ENCODE measurements at regions not wholly inside any gene's neighbourhood (a gene's known extent, or its start where the extent isn't known, plus 50 kb on each side); places are given as distances from the start of the nearest gene placed in this dataset.

- TF ChIP-seq NR2C1 (IDR thresholded peaks at IDR 0.05) (no peak), ZZZ3 (IDR thresholded peaks at IDR 0.05; ENCODE audit: control insufficient read depth, insufficient read length, low read depth) (no peak), KLF5 (IDR thresholded peaks at IDR 0.05; ENCODE audit: partially characterized antibody) (no peak), ATF7 (IDR thresholded peaks at IDR 0.05; ENCODE audit: low read depth) (no peak)
- TF ChIP-seq, protein P1, sequence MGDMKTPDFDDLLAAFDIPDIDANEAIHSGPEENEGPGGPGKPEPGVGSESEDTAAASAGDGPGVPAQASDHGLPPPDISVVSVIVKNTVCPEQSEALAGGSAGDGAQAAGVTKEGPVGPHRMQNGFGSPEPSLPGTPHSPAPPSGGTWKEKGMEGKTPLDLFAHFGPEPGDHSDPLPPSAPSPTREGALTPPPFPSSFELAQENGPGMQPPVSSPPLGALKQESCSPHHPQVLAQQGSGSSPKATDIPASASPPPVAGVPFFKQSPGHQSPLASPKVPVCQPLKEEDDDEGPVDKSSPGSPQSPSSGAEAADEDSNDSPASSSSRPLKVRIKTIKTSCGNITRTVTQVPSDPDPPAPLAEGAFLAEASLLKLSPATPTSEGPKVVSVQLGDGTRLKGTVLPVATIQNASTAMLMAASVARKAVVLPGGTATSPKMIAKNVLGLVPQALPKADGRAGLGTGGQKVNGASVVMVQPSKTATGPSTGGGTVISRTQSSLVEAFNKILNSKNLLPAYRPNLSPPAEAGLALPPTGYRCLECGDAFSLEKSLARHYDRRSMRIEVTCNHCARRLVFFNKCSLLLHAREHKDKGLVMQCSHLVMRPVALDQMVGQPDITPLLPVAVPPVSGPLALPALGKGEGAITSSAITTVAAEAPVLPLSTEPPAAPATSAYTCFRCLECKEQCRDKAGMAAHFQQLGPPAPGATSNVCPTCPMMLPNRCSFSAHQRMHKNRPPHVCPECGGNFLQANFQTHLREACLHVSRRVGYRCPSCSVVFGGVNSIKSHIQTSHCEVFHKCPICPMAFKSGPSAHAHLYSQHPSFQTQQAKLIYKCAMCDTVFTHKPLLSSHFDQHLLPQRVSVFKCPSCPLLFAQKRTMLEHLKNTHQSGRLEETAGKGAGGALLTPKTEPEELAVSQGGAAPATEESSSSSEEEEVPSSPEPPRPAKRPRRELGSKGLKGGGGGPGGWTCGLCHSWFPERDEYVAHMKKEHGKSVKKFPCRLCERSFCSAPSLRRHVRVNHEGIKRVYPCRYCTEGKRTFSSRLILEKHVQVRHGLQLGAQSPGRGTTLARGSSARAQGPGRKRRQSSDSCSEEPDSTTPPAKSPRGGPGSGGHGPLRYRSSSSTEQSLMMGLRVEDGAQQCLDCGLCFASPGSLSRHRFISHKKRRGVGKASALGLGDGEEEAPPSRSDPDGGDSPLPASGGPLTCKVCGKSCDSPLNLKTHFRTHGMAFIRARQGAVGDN (IDR thresholded peaks at IDR 0.05), result no peak
Measured at GRCh38 chr11:79956061-79956460, 515.2 kb upstream of the TENM4 start (continued).

DNA sequence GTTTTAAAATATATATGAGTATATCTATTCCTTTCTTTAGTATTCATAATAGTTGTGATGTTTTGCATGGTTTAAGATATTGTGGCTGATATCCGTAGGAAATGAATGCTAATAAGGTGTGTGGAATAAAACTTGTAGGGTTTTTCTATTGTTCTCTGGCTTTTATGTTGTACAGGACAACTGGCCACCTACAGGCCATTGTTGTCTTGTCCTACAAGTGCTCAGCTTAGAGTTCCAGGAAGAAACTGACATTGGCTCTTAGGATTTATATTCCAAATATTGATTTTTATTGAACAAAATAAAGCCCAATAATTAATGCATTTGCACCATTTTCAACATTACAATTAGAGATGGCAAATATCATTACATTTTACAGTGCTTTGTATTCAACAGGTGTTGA lies 512.8 kb upstream of the TENM4 start:
- 0% methylated on average over 1 of the region's 1 CpG for WGBS (ENCODE audit: insufficient coverage, insufficient replicate concordance, low lambda C conversion rate, missing lambda C conversion rate)
- ChIA-PET POLR2A (no interaction called here), RAD21 (ENCODE audit: unreplicated experiment) (no interaction called here), SMC1A (ENCODE audit: uncharacterized antibody, unreplicated experiment) (interaction anchor here (1.0 kb wide), 1 partner anchor 9 kb away, joined by 3 read pairs; no protein-coding TSS in a partner anchor), CTCF (no interaction called here)
- FAIRE-seq (no peak), DNase-seq (ENCODE audit: low read depth, low spot score) (no peak), ATAC-seq (no peak)
- no peak overlapping the region for H3K4me3 ChIP-seq
- H3K4me1 ChIP-seq (ENCODE audit: control insufficient read depth, insufficient read depth, low read length), result no peaks in the 10 kb centered on the region
- no peak overlapping the region for H2AFZ ChIP-seq (ENCODE audit: control insufficient read depth, low read depth, low read length)
- H3K9me3 ChIP-seq (replicated peaks; ENCODE audit: control insufficient read depth, insufficient read depth, low read length), result no peaks in the 10 kb centered on the region
- TF ChIP-seq MTA3 (IDR thresholded peaks at IDR 0.05; ENCODE audit: borderline replicate concordance, low read length) (no peak), ASH2L (IDR thresholded peaks at IDR 0.05; ENCODE audit: borderline replicate concordance, low read depth) (no peak), NKRF (conservative IDR thresholded peaks at IDR 0.05) (no peak), HDAC6 (IDR thresholded peaks at IDR 0.05; ENCODE audit: unreplicated experiment) (no peak), SMAD5 (IDR thresholded peaks at IDR 0.05; ENCODE audit: low read depth) (no peak), CREB1 (IDR thresholded peaks at IDR 0.05; ENCODE audit: low read depth) (no peak), ZBED1 (IDR thresholded peaks at IDR 0.05; ENCODE audit: borderline replicate concordance) (no peak), HDAC2 (IDR thresholded peaks at IDR 0.05) (no peak)
- TF ChIP-seq, protein P2, sequence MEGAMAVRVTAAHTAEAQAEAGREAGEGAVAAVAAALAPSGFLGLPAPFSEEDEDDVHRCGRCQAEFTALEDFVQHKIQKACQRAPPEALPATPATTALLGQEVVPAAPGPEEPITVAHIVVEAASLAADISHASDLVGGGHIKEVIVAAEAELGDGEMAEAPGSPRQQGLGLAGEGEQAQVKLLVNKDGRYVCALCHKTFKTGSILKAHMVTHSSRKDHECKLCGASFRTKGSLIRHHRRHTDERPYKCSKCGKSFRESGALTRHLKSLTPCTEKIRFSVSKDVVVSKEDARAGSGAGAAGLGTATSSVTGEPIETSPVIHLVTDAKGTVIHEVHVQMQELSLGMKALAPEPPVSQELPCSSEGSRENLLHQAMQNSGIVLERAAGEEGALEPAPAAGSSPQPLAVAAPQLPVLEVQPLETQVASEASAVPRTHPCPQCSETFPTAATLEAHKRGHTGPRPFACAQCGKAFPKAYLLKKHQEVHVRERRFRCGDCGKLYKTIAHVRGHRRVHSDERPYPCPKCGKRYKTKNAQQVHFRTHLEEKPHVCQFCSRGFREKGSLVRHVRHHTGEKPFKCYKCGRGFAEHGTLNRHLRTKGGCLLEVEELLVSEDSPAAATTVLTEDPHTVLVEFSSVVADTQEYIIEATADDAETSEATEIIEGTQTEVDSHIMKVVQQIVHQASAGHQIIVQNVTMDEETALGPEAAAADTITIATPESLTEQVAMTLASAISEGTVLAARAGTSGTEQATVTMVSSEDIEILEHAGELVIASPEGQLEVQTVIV (IDR thresholded peaks at IDR 0.05; ENCODE audit: borderline replicate concordance, partially characterized antibody), result no peak
- H4K20me1 ChIP-seq (ENCODE audit: control insufficient read depth, insufficient read depth), result no peaks in the 10 kb centered on the region
- in situ Hi-C loops (cut with MboI), result no loop called here
- no TSS peak for BruUV-seq (replicated peaks)
- intact Hi-C loops (cut with micrococcal nuclease; ENCODE audit: unreplicated experiment), result no loop called here
- H3K27me3 ChIP-seq (replicated peaks in 1 of 2; ENCODE audit: control insufficient read depth in 2 of 2, insufficient read depth in 2 of 2, low read length in 1 of 2), result no peaks in the 10 kb centered on the region
- no peak overlapping the region for H3K9ac ChIP-seq (ENCODE audit: control insufficient read depth, insufficient read depth, low read length)
- H3K4me2 ChIP-seq (ENCODE audit: control insufficient read depth, insufficient read depth), result no peak overlapping the region
- no peaks in the 10 kb centered on the region for H3K79me2 ChIP-seq (ENCODE audit: control insufficient read depth, insufficient read depth, low read length)
- H3K36me3 ChIP-seq (ENCODE audit: control insufficient read depth in 2 of 2, insufficient read depth in 2 of 2, low read length in 1 of 2), result no peaks in the 10 kb centered on the region
- H3K27ac ChIP-seq (ENCODE audit: control insufficient read depth, insufficient read depth), result no peak overlapping the region
